ENCODE measurements at regions not wholly inside any gene's neighbourhood (a gene's known extent, or its start where the extent isn't known, plus 50 kb on each side); places are given as distances from the start of the nearest gene placed in this dataset.

DNA sequence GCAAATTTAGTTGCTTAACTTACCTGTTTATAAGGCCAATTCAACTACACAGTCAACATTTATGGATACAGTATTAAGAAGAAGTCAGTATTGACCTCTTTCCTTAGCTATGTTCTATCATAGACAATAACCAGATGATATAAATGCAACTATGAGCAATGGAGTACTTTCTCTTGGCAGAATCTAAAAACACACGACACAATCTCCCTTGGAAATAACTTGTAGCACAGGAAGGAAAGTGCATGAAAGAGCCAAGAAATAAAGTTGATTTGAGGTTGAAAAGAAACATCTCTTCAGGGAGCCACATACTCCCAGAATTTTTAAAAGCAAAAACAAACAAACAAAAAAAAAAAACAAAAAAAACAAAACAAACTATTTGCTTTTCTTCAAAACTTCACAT lies 145.0 kb downstream of the EVA1A start:
- H3K4me1 ChIP-seq, result peaks cover 0 to 11% (median 4%) of the 10 kb centered on the region in 4 donors
- WGBS, 5 donors, result 31 to 55% (median 52%) methylated on average over 1 of the region's 1 CpG
- H3K27ac ChIP-seq, result no peak overlapping the region
- intact Hi-C loops (cut with DNase I; ENCODE audit: low total_unique reads), result no loop called here
- peaks cover 0 to 6% (median 2%) of the 10 kb centered on the region in 4 donors for H3K9me3 ChIP-seq
- TF ChIP-seq, protein P1, sequence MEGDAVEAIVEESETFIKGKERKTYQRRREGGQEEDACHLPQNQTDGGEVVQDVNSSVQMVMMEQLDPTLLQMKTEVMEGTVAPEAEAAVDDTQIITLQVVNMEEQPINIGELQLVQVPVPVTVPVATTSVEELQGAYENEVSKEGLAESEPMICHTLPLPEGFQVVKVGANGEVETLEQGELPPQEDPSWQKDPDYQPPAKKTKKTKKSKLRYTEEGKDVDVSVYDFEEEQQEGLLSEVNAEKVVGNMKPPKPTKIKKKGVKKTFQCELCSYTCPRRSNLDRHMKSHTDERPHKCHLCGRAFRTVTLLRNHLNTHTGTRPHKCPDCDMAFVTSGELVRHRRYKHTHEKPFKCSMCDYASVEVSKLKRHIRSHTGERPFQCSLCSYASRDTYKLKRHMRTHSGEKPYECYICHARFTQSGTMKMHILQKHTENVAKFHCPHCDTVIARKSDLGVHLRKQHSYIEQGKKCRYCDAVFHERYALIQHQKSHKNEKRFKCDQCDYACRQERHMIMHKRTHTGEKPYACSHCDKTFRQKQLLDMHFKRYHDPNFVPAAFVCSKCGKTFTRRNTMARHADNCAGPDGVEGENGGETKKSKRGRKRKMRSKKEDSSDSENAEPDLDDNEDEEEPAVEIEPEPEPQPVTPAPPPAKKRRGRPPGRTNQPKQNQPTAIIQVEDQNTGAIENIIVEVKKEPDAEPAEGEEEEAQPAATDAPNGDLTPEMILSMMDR (IDR thresholded peaks at IDR 0.05), result no peak
- TF ChIP-seq EP300 (IDR thresholded peaks at IDR 0.05) (no peak), POLR2A (IDR thresholded peaks at IDR 0.05) (no peak), POLR2AphosphoS5 (IDR thresholded peaks at IDR 0.05) (no peak)
- no peak overlapping the region for H3K4me3 ChIP-seq
- DNase-seq, result no peak
- no peaks in the 10 kb centered on the region for H3K36me3 ChIP-seq
- peaks cover 0 to 3% (median 0%) of the 10 kb centered on the region in 3 donors for H3K27me3 ChIP-seq

DNA sequence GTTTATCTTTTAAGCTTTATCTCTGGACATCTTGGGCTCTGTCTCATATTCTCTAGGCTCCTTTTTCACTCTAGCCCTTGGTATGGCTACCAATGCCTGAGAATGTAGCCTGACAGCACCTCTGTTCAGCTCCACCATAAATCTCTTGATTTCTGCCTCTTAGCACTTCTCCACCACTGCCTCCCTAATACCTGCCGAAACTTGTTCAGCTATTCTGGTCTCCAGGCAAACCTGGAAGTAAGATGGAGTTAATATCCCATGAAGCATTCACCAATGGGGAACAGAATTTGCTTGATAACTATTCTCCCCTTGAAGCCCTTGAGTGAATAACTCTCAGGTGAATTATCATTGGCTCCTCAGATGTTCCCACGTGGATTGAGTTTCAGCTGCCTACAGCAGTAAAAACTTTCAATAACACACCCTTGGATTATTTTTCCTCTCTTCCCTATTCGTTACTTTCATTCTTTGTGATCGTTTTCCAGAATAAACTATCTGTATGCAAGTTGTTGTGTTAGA lies 145.6 kb downstream of the EVA1A start:
- Histone ChIP-seq H3K27me3 (peaks cover 0 to 3% (median 0%) of the 10 kb centered on the region in 3 donors), H3K4me3 (no peak overlapping the region), H3K4me1 (peaks cover 0 to 11% (median 4%) of the 10 kb centered on the region in 4 donors), H3K9me3 (peaks cover 0 to 7% (median 6%) of the 10 kb centered on the region in 4 donors), H3K36me3 (no peaks in the 10 kb centered on the region), H3K27ac (no peak overlapping the region)
- TF ChIP-seq POLR2A (IDR thresholded peaks at IDR 0.05) (no peak), POLR2AphosphoS5 (IDR thresholded peaks at IDR 0.05) (no peak), EP300 (IDR thresholded peaks at IDR 0.05) (no peak)
- TF ChIP-seq, protein P1 (IDR thresholded peaks at IDR 0.05), result no peak
- 80 to 91% (median 89%) methylated on average over 4 of the region's 4 CpGs for WGBS, 5 donors
- intact Hi-C loops (cut with DNase I; ENCODE audit: low total_unique reads), result no loop called here
- no peak for DNase-seq

DNA sequence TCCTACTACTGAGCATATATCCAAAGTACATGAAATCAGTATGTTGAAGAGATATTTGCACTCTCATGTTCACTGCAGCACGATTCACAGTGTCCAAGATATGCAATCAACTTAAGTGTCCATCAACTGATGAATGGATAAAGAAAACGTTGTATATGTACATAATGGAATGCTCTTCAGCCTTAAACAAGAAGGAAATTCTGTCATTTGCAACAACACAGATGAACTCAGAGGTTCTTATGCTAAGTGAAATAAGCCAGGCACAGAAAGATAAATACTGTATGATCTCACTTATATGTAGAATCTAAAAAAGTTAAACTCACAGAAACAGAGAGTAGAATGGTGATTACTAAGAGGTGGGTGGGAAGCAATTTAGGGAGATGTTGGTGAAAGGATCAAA lies 149.2 kb downstream of the EVA1A start:
- no peaks in the 10 kb centered on the region for H3K36me3 ChIP-seq
- WGBS, 5 donors, result 42 to 64% (median 56%) methylated on average over 2 of the region's 2 CpGs
- peaks cover 0 to 11% (median 6%) of the 10 kb centered on the region in 4 donors for H3K9me3 ChIP-seq
- intact Hi-C loops (cut with DNase I; ENCODE audit: low total_unique reads), result no loop called here
- H3K27ac ChIP-seq, result no peak overlapping the region
- DNase-seq, result no peak
- H3K4me1 ChIP-seq, result peaks cover 0 to 1% (median under 1%) of the 10 kb centered on the region in 4 donors
- H3K4me3 ChIP-seq, result no peak overlapping the region
- no peak for TF ChIP-seq EP300 (IDR thresholded peaks at IDR 0.05)
- TF ChIP-seq, protein P1 (IDR thresholded peaks at IDR 0.05), result no peak
- no peak for TF ChIP-seq POLR2AphosphoS5 (IDR thresholded peaks at IDR 0.05)
- no peak for TF ChIP-seq POLR2A (IDR thresholded peaks at IDR 0.05)
- peaks cover 0 to 4% (median 3%) of the 10 kb centered on the region in 3 donors for H3K27me3 ChIP-seq

DNA sequence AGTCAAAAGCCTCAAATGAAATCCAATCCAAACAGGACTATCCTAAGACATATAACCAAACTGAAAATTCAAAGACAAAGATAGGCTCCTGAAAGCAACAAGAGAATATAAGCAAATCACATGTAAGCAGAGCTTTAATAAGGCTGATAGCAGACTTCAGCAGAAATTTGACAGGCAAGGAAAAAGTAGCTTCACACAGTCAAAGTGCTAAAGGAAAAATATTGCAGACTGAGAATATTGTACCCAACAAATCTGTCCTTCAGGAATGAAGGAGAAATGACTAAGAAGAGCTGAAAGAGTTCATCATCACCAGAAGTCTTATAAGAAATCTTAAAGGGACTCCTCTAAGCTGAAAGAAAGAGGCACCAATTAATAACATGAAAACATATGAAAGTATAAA lies 150.0 kb downstream of the EVA1A start:
- intact Hi-C loops (cut with DNase I; ENCODE audit: low total_unique reads), result no loop called here
- Histone ChIP-seq H3K36me3 (no peaks in the 10 kb centered on the region), H3K9me3 (peaks cover 0 to 11% (median 6%) of the 10 kb centered on the region in 4 donors), H3K27ac (no peak overlapping the region), H3K27me3 (peaks cover 0 to 4% (median 0%) of the 10 kb centered on the region in 3 donors), H3K4me3 (no peak overlapping the region), H3K4me1 (no peaks in the 10 kb centered on the region)
- TF ChIP-seq POLR2AphosphoS5 (IDR thresholded peaks at IDR 0.05) (no peak), EP300 (IDR thresholded peaks at IDR 0.05) (no peak), POLR2A (IDR thresholded peaks at IDR 0.05) (no peak)
- TF ChIP-seq, protein P1 (IDR thresholded peaks at IDR 0.05), result no peak
- no peak for DNase-seq

All from stomach (tissue), 8 donors.